SK-N-SH (cell line): ENCODE measurements at regions not wholly inside any gene's neighbourhood (a gene's known extent, or its start where the extent isn't known, plus 50 kb on each side); places are given as distances from the start of the nearest gene placed in this dataset.

Experiments
- CTCF ChIA-PET: fragments of 300-600, 350-600 bp; formaldehyde crosslinking; extraction: SDS; loops from one replicate; lab custom pipeline; 2021; lab: Yijun Ruan, JAX
- POLR2A ChIA-PET: fragments of 350-600 bp; sonication (Branson Sonifier 250); formaldehyde crosslinking; extraction: SDS; loops from one replicate; lab custom pipeline; 2020; ENCODE audit warnings: antibody characterized with exemption, inconsistent platforms; lab: Yijun Ruan, JAX
- DNase-seq: peaks from one replicate; pipeline ENCODE4 v3.0.0; 2012
- H2AFZ ChIP-seq: fragments of 200-600 bp; sonication (generic); 2 replicates; pipeline ENCODE4 v1.8.1; 2016; ENCODE audit warnings: antibody characterized with exemption, mild to moderate bottlenecking, low read depth
- H3F3A ChIP-seq: fragments of 200-600 bp; sonication (generic); replicated peaks from 2 replicates; pipeline ENCODE3; 2016; ENCODE audit warnings: antibody characterized with exemption, mild to moderate bottlenecking; ENCODE audit not compliant: insufficient read depth
- H3K27ac ChIP-seq, 2 experiments: fragments of 200-500 bp in 1 of 2; fragments of 200-600 bp in 1 of 2; sonication (Bioruptor generic) in 1 of 2; sonication (generic), shearing (Covaris generic) in 1 of 2; 2 replicates each; pipeline versions ENCODE4 v1.5.1 to v1.6.1; 2014 to 2016; ENCODE audit warnings: low read depth in 2 of 2, inconsistent platforms in 1 of 2, low read length in 1 of 2, mild to moderate bottlenecking in 1 of 2, mixed read lengths in 1 of 2
- H3K27me3 ChIP-seq: fragments of 200-600 bp; sonication (generic), shearing (Covaris generic); 2 replicates; pipeline ENCODE4 v1.6.1; 2016; ENCODE audit warnings: mixed run types; ENCODE audit not compliant: insufficient read depth
- H3K36me3 ChIP-seq, 2 experiments: fragments of 200-500 bp in 1 of 2; fragments of 200-600 bp in 1 of 2; sonication (Bioruptor generic) in 1 of 2; sonication (generic) in 1 of 2; replicated peaks in 1 of 2; 2 replicates each; pipeline versions ENCODE3 to v1.5.1; 2014 to 2016; ENCODE audit warnings: low read length in 1 of 2, mild to moderate bottlenecking in 1 of 2; ENCODE audit not compliant: insufficient read depth in 2 of 2, control insufficient read depth in 1 of 2
- H3K4me1 ChIP-seq, 2 experiments: fragments of 200-500 bp in 1 of 2; fragments of 200-600 bp in 1 of 2; sonication (Bioruptor generic) in 1 of 2; sonication (generic), shearing (Covaris generic) in 1 of 2; 2 replicates each; pipeline versions ENCODE4 v1.5.1 to v1.6.1; 2014 to 2016; ENCODE audit warnings: low read depth in 1 of 2, low read length in 1 of 2, mixed run types in 1 of 2; ENCODE audit not compliant: insufficient read depth in 2 of 2, control insufficient read depth in 1 of 2
- H3K4me2 ChIP-seq: fragments of 200-600 bp; sonication (generic), shearing (Covaris generic); 2 replicates; pipeline ENCODE4 v1.6.1; 2017; ENCODE audit warnings: mixed run types
- H3K4me3 ChIP-seq, 2 experiments: fragments of 200-500 bp in 1 of 2; fragments of 200-600 bp in 1 of 2; sonication (Bioruptor generic) in 1 of 2; sonication (generic), shearing (Covaris generic) in 1 of 2; 2 replicates each; pipeline versions ENCODE4 v1.5.1 to v1.8.1; 2014 to 2016; ENCODE audit warnings: low read depth in 2 of 2, inconsistent platforms in 1 of 2, low read length in 1 of 2, mild to moderate bottlenecking in 1 of 2, mixed read lengths in 1 of 2, moderate library complexity in 1 of 2
- H3K79me2 ChIP-seq: fragments of 200-600 bp; sonication (generic); 2 replicates; pipeline ENCODE4 v1.8.1; 2017; ENCODE audit warnings: mild to moderate bottlenecking; ENCODE audit not compliant: insufficient read depth
- H3K9ac ChIP-seq: fragments of 200-600 bp; sonication (generic); 2 replicates; pipeline ENCODE4 v1.6.1; 2017; ENCODE audit warnings: mixed run types
- H3K9me2 ChIP-seq: fragments of 200-600 bp; sonication (generic); 2 replicates; pipeline ENCODE4 v1.6.1; 2017; ENCODE audit warnings: mixed run types
- H3K9me3 ChIP-seq: fragments of 200-600 bp; sonication (generic); 2 replicates; pipeline ENCODE4 v1.6.1; 2017; ENCODE audit warnings: mixed run types, mild to moderate bottlenecking, moderate library complexity
- H4K20me1 ChIP-seq: fragments of 200-600 bp; sonication (generic); 2 replicates; pipeline ENCODE4 v1.6.1; 2017; ENCODE audit warnings: mild to moderate bottlenecking, mixed run types; ENCODE audit not compliant: insufficient read depth
- ELF1 ChIP-seq: IDR thresholded peaks from 2 replicates; pipeline ENCODE4 v1.4.0; 2012
- FOXJ3 ChIP-seq: sonication (generic); formaldehyde crosslinking; IDR thresholded peaks from 2 replicates; pipeline ENCODE4 v1.5.1; 2020; ENCODE audit warnings: mild to moderate bottlenecking, missing genetic modification reagents
- GATA2 ChIP-seq: sonication (generic); formaldehyde crosslinking; IDR thresholded peaks from 2 replicates; pipeline ENCODE4 v1.5.0; 2020; ENCODE audit warnings: mild to moderate bottlenecking, missing genetic modification reagents
- JUND ChIP-seq: IDR thresholded peaks from 2 replicates; pipeline ENCODE4 v1.4.0; 2012
- NRF1 ChIP-seq: IDR thresholded peaks from 2 replicates; pipeline ENCODE4 v1.6.1; 2012; ENCODE audit warnings: low read depth, mild to moderate bottlenecking, low read length
- PBX3 ChIP-seq: IDR thresholded peaks from 2 replicates; pipeline ENCODE4; 2012
- RCOR1 ChIP-seq: fragments of 150-350 bp; IDR thresholded peaks from 2 replicates; pipeline ENCODE4 v1.6.1; 2017; ENCODE audit warnings: antibody characterized with exemption, low read length
- RXRA ChIP-seq: IDR thresholded peaks from 2 replicates; pipeline ENCODE4 v1.4.0; 2012; ENCODE audit warnings: low read depth, mild to moderate bottlenecking, borderline replicate concordance
- TAF1 ChIP-seq: IDR thresholded peaks from 2 replicates; pipeline ENCODE4 v1.6.1; 2012; ENCODE audit warnings: low read depth, mild to moderate bottlenecking, low read length, moderate library complexity, borderline replicate concordance
- TEAD4 ChIP-seq: IDR thresholded peaks from 2 replicates; pipeline ENCODE4 v1.4.0; 2012; ENCODE audit warnings: mild to moderate bottlenecking, borderline replicate concordance; ENCODE audit not compliant: insufficient read depth
- YY1 ChIP-seq: IDR thresholded peaks from 2 replicates; pipeline ENCODE4 v1.4.0; 2012; ENCODE audit warnings: low read depth, mild to moderate bottlenecking
- ZBTB33 ChIP-seq: IDR thresholded peaks from 2 replicates; pipeline ENCODE4 v1.4.0; 2012; ENCODE audit warnings: low read depth, borderline replicate concordance
- TF ChIP-seq, protein P1 (sequence below): fragments of 200-600 bp; sonication (generic); IDR thresholded peaks from 2 replicates; pipeline ENCODE4 v1.6.1; 2017; ENCODE audit warnings: antibody characterized with exemption, mild to moderate bottlenecking, moderate library complexity
- TF ChIP-seq, protein P2 (sequence below): fragments of 150-350 bp; IDR thresholded peaks from 2 replicates; pipeline ENCODE4 v1.6.1; 2017; ENCODE audit warnings: antibody characterized with exemption, low read length, low read depth, borderline replicate concordance

DNA sequence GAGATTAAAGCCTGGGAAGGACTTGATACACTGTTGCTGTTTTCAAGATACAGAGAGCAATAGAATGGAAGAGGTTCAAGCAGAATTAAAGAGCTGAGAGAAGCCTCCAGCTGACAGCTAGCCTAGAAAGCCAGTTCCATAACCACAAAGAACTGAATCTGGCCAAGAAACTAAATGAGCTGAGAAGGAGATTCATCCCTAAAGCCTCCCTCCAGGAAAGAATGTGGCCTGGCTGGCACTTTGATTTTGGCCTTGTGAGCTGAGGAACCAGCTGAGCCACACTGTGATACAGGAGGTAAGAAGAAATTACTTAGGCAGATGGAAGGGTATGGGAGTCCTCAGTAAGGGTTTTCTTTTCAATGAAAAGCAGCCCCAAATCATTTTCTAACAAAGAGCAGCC is 324.1 kb downstream of the PHF14 start:
- Histone ChIP-seq H3K36me3 (no peaks in the 10 kb centered on the region), H3K4me2 (no peak overlapping the region), H3K27ac (no peak overlapping the region), H3K9me3 (no peaks in the 10 kb centered on the region), H3K4me3 (no peak overlapping the region), H3K27me3 (no peaks in the 10 kb centered on the region), H3K9ac (no peak overlapping the region), H3K4me1 (no peaks in the 10 kb centered on the region; a peak in 1 of 4 replicates), H4K20me1 (no peaks in the 10 kb centered on the region), H3K9me2 (no peaks in the 10 kb centered on the region), H3K79me2 (no peaks in the 10 kb centered on the region), H3F3A (no peaks in the 10 kb centered on the region), H2AFZ (no peak overlapping the region)
- ChIA-PET CTCF (interaction anchor here (1.2 to 1.5 kb wide), 3 partner anchors 8 to 36 kb away, joined by 3 read pairs; no protein-coding TSS in a partner anchor), POLR2A (no interaction called here)
- TF ChIP-seq RCOR1 (no peak), TEAD4 (no peak), PBX3 (no peak), FOXJ3 (CRISPR knock-in tag) (no peak), ZBTB33 (no peak), JUND (no peak), ELF1 (no peak), NRF1 (no peak), TAF1 (no peak), GATA2 (CRISPR knock-in tag) (no peak), RXRA (no peak), YY1 (no peak)
- TF ChIP-seq, protein P1, sequence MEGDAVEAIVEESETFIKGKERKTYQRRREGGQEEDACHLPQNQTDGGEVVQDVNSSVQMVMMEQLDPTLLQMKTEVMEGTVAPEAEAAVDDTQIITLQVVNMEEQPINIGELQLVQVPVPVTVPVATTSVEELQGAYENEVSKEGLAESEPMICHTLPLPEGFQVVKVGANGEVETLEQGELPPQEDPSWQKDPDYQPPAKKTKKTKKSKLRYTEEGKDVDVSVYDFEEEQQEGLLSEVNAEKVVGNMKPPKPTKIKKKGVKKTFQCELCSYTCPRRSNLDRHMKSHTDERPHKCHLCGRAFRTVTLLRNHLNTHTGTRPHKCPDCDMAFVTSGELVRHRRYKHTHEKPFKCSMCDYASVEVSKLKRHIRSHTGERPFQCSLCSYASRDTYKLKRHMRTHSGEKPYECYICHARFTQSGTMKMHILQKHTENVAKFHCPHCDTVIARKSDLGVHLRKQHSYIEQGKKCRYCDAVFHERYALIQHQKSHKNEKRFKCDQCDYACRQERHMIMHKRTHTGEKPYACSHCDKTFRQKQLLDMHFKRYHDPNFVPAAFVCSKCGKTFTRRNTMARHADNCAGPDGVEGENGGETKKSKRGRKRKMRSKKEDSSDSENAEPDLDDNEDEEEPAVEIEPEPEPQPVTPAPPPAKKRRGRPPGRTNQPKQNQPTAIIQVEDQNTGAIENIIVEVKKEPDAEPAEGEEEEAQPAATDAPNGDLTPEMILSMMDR, result no peak
- TF ChIP-seq, protein P2, sequence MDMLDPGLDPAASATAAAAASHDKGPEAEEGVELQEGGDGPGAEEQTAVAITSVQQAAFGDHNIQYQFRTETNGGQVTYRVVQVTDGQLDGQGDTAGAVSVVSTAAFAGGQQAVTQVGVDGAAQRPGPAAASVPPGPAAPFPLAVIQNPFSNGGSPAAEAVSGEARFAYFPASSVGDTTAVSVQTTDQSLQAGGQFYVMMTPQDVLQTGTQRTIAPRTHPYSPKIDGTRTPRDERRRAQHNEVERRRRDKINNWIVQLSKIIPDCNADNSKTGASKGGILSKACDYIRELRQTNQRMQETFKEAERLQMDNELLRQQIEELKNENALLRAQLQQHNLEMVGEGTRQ, result no peak
- no peak for DNase-seq
